ENCODE measurements at regions not wholly inside any gene's neighbourhood (a gene's known extent, or its start where the extent isn't known, plus 50 kb on each side); places are given as distances from the start of the nearest gene placed in this dataset.

GRCh38 chrX:114462266-114462665 lies 121.6 kb upstream of the HTR2C start:
- TF ChIP-seq CTCF (IDR thresholded peaks at IDR 0.05) (no peak), YY1 (IDR thresholded peaks at IDR 0.05; ENCODE audit: low read depth) (no peak), JUND (IDR thresholded peaks at IDR 0.05) (no peak), TEAD4 (IDR thresholded peaks at IDR 0.05; ENCODE audit: borderline replicate concordance, insufficient read depth) (no peak), RFX5 (IDR thresholded peaks at IDR 0.05; ENCODE audit: low read length) (no peak), MAX (IDR thresholded peaks at IDR 0.05; ENCODE audit: low read depth) (no peak), EZH2phosphoT487 (IDR thresholded peaks at IDR 0.05; ENCODE audit: borderline replicate concordance, low read depth) (no peak), CHD2 (IDR thresholded peaks at IDR 0.05; ENCODE audit: low read length, partially characterized antibody) (no peak), FOXM1 (IDR thresholded peaks at IDR 0.05; ENCODE audit: low read depth) (no peak), SMC3 (IDR thresholded peaks at IDR 0.05; ENCODE audit: low read depth, low read length) (no peak), IRF3 (IDR thresholded peaks at IDR 0.05; ENCODE audit: low read depth, low read length) (no peak), REST (IDR thresholded peaks at IDR 0.05; ENCODE audit: low read depth, low read length) (no peak), NRF1 (IDR thresholded peaks at IDR 0.05; ENCODE audit: low read depth, low read length) (no peak), MXI1 (IDR thresholded peaks at IDR 0.05; ENCODE audit: low read depth, low read length) (no peak)
